ENCODE measurements at regions not wholly inside any gene's neighbourhood (a gene's known extent, or its start where the extent isn't known, plus 50 kb on each side); places are given as distances from the start of the nearest gene placed in this dataset.

- DNase-seq = peak; percentile 24
Observed at GRCh38 chr5:124581738-124582560, 164.5 kb downstream of the ZNF608 start.

- DNase-seq = no peak
Observed at GRCh38 chr5:124580925-124581737, 165.3 kb downstream of the ZNF608 start.

GRCh38 chr5:124580512-124580911 is 165.9 kb downstream of the ZNF608 start:
- DNase-seq = no peak

GRCh38 chr5:124576848-124577409 is 169.5 kb downstream of the ZNF608 start:
- no peak for DNase-seq

GRCh38 chr5:124575725-124576124 is 170.7 kb downstream of the ZNF608 start:
- DNase-seq = no peak

GRCh38 chr5:124574521-124575436 is 171.7 kb downstream of the ZNF608 start:
- no peak for DNase-seq

GRCh38 chr5:124572971-124573370 is 173.5 kb downstream of the ZNF608 start:
- no peak for DNase-seq

- peak; percentile 87 for DNase-seq
Observed at GRCh38 chr5:124570285-124571035, 176.0 kb downstream of the ZNF608 start.

- DNase-seq = no peak
Observed at GRCh38 chr5:124566875-124567450, 179.5 kb downstream of the ZNF608 start.

GRCh38 chr5:124561451-124561850 is 185.0 kb downstream of the ZNF608 start:
- no peak for DNase-seq

GRCh38 chr5:124560370-124560769 is 186.1 kb downstream of the ZNF608 start:
- no peak for DNase-seq

GRCh38 chr5:124557761-124558160 is 188.7 kb downstream of the ZNF608 start:
- no peak for DNase-seq

GRCh38 chr5:124554746-124555578 is 191.5 kb downstream of the ZNF608 start:
- no peak for DNase-seq

GRCh38 chr5:124553911-124554310 is 192.5 kb downstream of the ZNF608 start:
- DNase-seq = peak; percentile 49

GRCh38 chr5:124552526-124552925 is 193.9 kb downstream of the ZNF608 start:
- no peak for DNase-seq

GRCh38 chr5:124551939-124552279 is 194.5 kb downstream of the ZNF608 start:
- no peak for DNase-seq

GRCh38 chr5:124550731-124551130 is 195.7 kb downstream of the ZNF608 start:
- no peak for DNase-seq

GRCh38 chr5:124549891-124550436 is 196.5 kb downstream of the ZNF608 start:
- no peak for DNase-seq

- no peak for DNase-seq
Observed at GRCh38 chr5:124546643-124547042, 199.8 kb downstream of the ZNF608 start.

- no peak for DNase-seq
Observed at GRCh38 chr5:124544366-124545055, 201.9 kb downstream of the ZNF608 start.
